Stimulated activated CD8-positive, alpha-beta memory T cell treated with anti-CD3 and anti-CD28 coated beads, Interleukin-4, amount 100 ng/mL, for 1 hour (primary cell): ENCODE measurements at regions not wholly inside any gene's neighbourhood (a gene's known extent, or its start where the extent isn't known, plus 50 kb on each side); places are given as distances from the start of the nearest gene placed in this dataset.
"Not testable (repeated sequence)": the region's sequence is repeated elsewhere in the genome, so short reads cannot be mapped to it uniquely, and the experiment has no call there.

ENCODE experiments used
- DNase-seq, 2 donors: peaks; one replicate each; pipeline ENCODE4 v3.0.0-alpha.2; 2020; ENCODE audit warnings: low read depth in 2 of 2, low spot score in 1 of 2

GRCh38 chr7:25069900-25070443, 55.1 kb downstream of the CYCS start:
- peak in 1 of 2 donors; percentile 5 for DNase-seq

- DNase-seq = no peak
Observed at GRCh38 chr7:25068502-25069213, 56.4 kb downstream of the CYCS start.

- no peak for DNase-seq
Observed at GRCh38 chr7:25067726-25068501, 57.1 kb downstream of the CYCS start.

- no peak for DNase-seq
Observed at GRCh38 chr7:25066253-25066652, 58.8 kb downstream of the CYCS start.

GRCh38 chr7:25062380-25062779, 62.7 kb downstream of the CYCS start:
- DNase-seq = no peak

- DNase-seq = no peak
Observed at GRCh38 chr7:25060487-25061055, 64.5 kb downstream of the CYCS start.

GRCh38 chr7:25059576-25059975, 65.5 kb downstream of the CYCS start:
- no peak for DNase-seq

- DNase-seq = no peak
Observed at GRCh38 chr7:25056368-25056767, 68.7 kb downstream of the CYCS start.

- DNase-seq = no peak
Observed at GRCh38 chr7:25055520-25056220, 69.4 kb downstream of the CYCS start.

GRCh38 chr7:25054819-25055519, 70.1 kb downstream of the CYCS start:
- DNase-seq = no peak

GRCh38 chr7:25050223-25050622, 70.2 kb upstream of the OSBPL3 start:
- DNase-seq = no peak

- no peak for DNase-seq
Observed at GRCh38 chr7:25048444-25048834, 68.5 kb upstream of the OSBPL3 start.

GRCh38 chr7:25047571-25048443, 67.8 kb upstream of the OSBPL3 start:
- DNase-seq = not testable (repeated sequence)

- no peak for DNase-seq
Observed at GRCh38 chr7:25037325-25037724, 57.3 kb upstream of the OSBPL3 start.

GRCh38 chr7:25035274-25035673, 55.3 kb upstream of the OSBPL3 start:
- no peak for DNase-seq

GRCh38 chr7:25034136-25034535, 54.2 kb upstream of the OSBPL3 start:
- no peak for DNase-seq

GRCh38 chr7:25032774-25033743, 53.1 kb upstream of the OSBPL3 start:
- no peak for DNase-seq

- no peak for DNase-seq
Observed at GRCh38 chr7:25031432-25031831, 51.5 kb upstream of the OSBPL3 start.

- DNase-seq = no peak
Observed at GRCh38 chr7:25031007-25031406, 51.0 kb upstream of the OSBPL3 start.
